BJ (cell line): ENCODE measurements at regions not wholly inside any gene's neighbourhood (a gene's known extent, or its start where the extent isn't known, plus 50 kb on each side); places are given as distances from the start of the nearest gene placed in this dataset.

ENCODE experiments used
- CTCF ChIA-PET: fragments of 350-600 bp; formaldehyde crosslinking; extraction: SDS; loops from one replicate; lab custom pipeline; 2021; ENCODE audit warnings: antibody characterized with exemption, inconsistent platforms; lab: Yijun Ruan, JAX
- POLR2A ChIA-PET: fragments of 300-600 bp; sonication (Branson Sonifier 250); formaldehyde crosslinking; extraction: SDS; loops from one replicate; lab custom pipeline; 2021; ENCODE audit warnings: antibody characterized with exemption; lab: Charles Lee
- DNase-seq: peaks from one replicate; pipeline ENCODE4 v3.0.0-alpha.2; 2011; ENCODE audit warnings: low read depth
- H3K27me3 ChIP-seq: 2 replicates; pipeline ENCODE4 v1.6.0; 2011; ENCODE audit warnings: low read length; ENCODE audit not compliant: control insufficient read depth, insufficient read depth
- H3K36me3 ChIP-seq: 2 replicates; pipeline ENCODE4 v1.5.1; 2011; ENCODE audit warnings: low read length; ENCODE audit not compliant: control insufficient read depth, insufficient read depth
- H3K4me3 ChIP-seq: 2 replicates; pipeline ENCODE4 v1.5.1; 2011; ENCODE audit warnings: low read depth, mild to moderate bottlenecking, control low read depth, low read length
- CTCF ChIP-seq: IDR thresholded peaks from 2 replicates; pipeline ENCODE4 v1.5.1; 2011; ENCODE audit warnings: low read depth, mild to moderate bottlenecking, control low read depth, inconsistent platforms, low read length, moderate library complexity; ENCODE audit not compliant: insufficient read depth

- no peak overlapping the region for H3K4me3 ChIP-seq
- peak; percentile 16 for DNase-seq
- TF ChIP-seq CTCF: no peak
- ChIA-PET POLR2A (no interaction called here), CTCF (no interaction called here)
- peaks cover 1% of the 10 kb centered on the region; the same call in 1 of the 2 replicates for H3K36me3 ChIP-seq
- no peaks in the 10 kb centered on the region for H3K27me3 ChIP-seq
These were observed 580.2 kb downstream of the MED13L start for GRCh38 chr12:115697340-115697739.

DNA sequence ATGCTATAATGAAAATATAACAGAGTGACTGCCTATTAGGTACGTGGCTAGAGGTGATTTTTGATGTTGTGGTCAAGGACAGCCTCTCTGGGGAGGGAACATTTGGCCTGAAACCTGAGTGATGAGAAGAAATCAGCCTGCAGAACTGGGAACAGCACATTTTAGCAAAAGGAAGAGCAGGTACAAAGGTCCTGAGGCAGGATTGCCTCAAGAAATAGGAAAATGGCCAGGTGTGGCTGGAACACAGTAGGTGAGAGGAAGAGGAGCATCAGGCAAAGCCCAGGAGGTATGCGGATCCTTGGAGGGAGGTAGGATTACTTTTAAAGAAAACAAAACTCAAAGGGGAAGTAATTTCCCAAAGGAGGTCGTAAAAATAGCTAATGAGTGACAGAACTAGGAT, 582.9 kb downstream of the MED13L start:
- ChIA-PET POLR2A (no interaction called here), CTCF (interaction anchor here (2.2 kb wide), 1 partner anchor 11 kb away, joined by 5 read pairs; no protein-coding TSS in a partner anchor)
- no peak for DNase-seq
- Histone ChIP-seq H3K27me3 (no peaks in the 10 kb centered on the region), H3K4me3 (no peak overlapping the region), H3K36me3 (peaks cover 1% of the 10 kb centered on the region; the same call in 1 of the 2 replicates)
- no peak for TF ChIP-seq CTCF

- H3K4me3 ChIP-seq: no peak overlapping the region
- peaks cover 1% of the 10 kb centered on the region; the same call in 1 of the 2 replicates for H3K36me3 ChIP-seq
- CTCF ChIA-PET: interaction anchor here (2.2 kb wide), 1 partner anchor 10 kb away, joined by 5 read pairs; no protein-coding TSS in a partner anchor
- no peak for DNase-seq
- POLR2A ChIA-PET: no interaction called here
- no peak for TF ChIP-seq CTCF
- no peaks in the 10 kb centered on the region for H3K27me3 ChIP-seq
These were observed 583.5 kb downstream of the MED13L start for GRCh38 chr12:115693970-115694369.

- no peak for DNase-seq
- Histone ChIP-seq H3K4me3 (no peak overlapping the region), H3K36me3 (peaks cover 1% of the 10 kb centered on the region; the same call in 1 of the 2 replicates), H3K27me3 (no peaks in the 10 kb centered on the region)
- ChIA-PET POLR2A (no interaction called here), CTCF (no interaction called here)
- TF ChIP-seq CTCF: no peak
These were observed 586.4 kb downstream of the MED13L start for GRCh38 chr12:115691123-115691522.

GRCh38 chr12:115687094-115687493, 590.4 kb downstream of the MED13L start:
- no peak overlapping the region for H3K4me3 ChIP-seq
- CTCF ChIA-PET: interaction anchor here (0.6 to 0.7 kb wide), 2 partner anchors 338 to 1003 kb away, joined by 3 read pairs; partner anchors contain the start of gene TBX3
- no peaks in the 10 kb centered on the region for H3K27me3 ChIP-seq
- no peak for DNase-seq
- TF ChIP-seq CTCF: no peak
- no peaks in the 10 kb centered on the region for H3K36me3 ChIP-seq
- POLR2A ChIA-PET: no interaction called here
